Motor neuron (in vitro differentiated cells): ENCODE measurements at regions not wholly inside any gene's neighbourhood (a gene's known extent, or its start where the extent isn't known, plus 50 kb on each side); places are given as distances from the start of the nearest gene placed in this dataset.

Experiments
- ATAC-seq, 8 experiments: fragments of 200-7000 bp; cut with Tn5 transposase; replicated peaks in 6 of 8; 2 replicates each; pipeline ENCODE4 v1.8.0; 2021; ENCODE audit warnings: mild to moderate bottlenecking in 8 of 8, moderate library complexity in 8 of 8
- H3K27ac ChIP-seq, 2 donors: fragments of 250-450 bp; sonication (Bioruptor Pico); 2 replicates each; pipeline ENCODE4 v1.9.0; 2021; ENCODE audit warnings: antibody characterized with exemption in 2 of 2, mild to moderate bottlenecking in 2 of 2, moderate library complexity in 1 of 2
- H3K4me1 ChIP-seq, 2 donors: fragments of 250-450 bp; sonication (Bioruptor Pico); replicated peaks in 1 of 2; 2 replicates each; pipeline ENCODE4 v1.6.1; 2021; ENCODE audit warnings: antibody characterized with exemption in 2 of 2, mild to moderate bottlenecking in 2 of 2, moderate library complexity in 1 of 2
- H3K4me3 ChIP-seq, 5 donors: fragments of 250-450 bp; sonication (Bioruptor Pico); 2 replicates each; pipeline ENCODE4 v1.9.0; 2021; ENCODE audit warnings: antibody characterized with exemption in 5 of 5, mild to moderate bottlenecking in 5 of 5, moderate library complexity in 4 of 5
- WGBS, 10 experiments: fragments of 450-650 bp; shearing (Covaris generic); methylation state at CpG; one replicate each; pipeline ENCODE4 v1.0.0; 2022; 5-methylcytosine and 5-hydroxymethylcytosine counted together
- in situ Hi-C, 9 experiments: fragments of 400-800 bp; cut with MboI; loops; one replicate each; pipeline ENCODE4 v1.15.0; 2021; ENCODE audit warnings: low sequenced_read_pairs in 9 of 9, low pct_unique_long_range_greater_than_20kb in 2 of 9; ENCODE audit not compliant: unreplicated experiment in 9 of 9

DNA sequence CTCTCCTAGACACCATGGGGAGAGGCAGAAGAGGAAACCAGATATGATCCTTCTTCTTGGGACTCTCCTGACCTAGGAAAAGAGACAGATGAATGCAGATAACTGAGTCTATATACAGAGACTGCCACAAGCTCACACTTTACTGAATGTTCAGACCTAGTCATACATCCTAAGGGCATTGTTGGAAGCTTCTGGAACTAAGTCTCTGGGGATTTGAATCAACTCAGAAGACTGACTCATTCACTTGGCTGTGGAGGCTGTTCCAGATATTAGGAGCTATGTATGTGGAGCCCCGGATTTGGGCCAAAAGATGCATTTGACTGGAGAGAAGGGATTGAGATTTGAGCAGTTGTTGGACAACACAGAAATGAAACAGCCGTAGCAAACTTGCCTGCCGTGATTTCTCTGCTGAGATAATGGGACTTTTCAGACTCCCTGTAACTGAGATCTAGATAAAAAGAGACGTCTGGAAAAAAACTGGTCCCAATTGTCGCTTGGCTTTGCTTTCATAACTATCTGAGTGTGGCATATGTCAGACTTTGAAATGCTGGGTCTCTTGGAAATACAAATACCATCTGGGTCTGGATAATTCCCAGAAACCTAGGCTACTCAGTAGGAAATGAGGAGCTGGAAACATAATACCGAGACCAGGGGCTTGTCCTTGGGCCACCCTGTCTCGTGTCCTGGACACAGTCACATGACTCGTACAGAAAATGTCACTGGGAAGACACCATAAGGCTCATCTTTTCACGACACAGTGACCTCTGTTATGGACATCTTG lies 396.8 kb downstream of the NUAK1 start:
- no peak overlapping the region for H3K27ac ChIP-seq
- in situ Hi-C loops = no loop called here
- no peak overlapping the region for H3K4me3 ChIP-seq
- WGBS, 10 experiments = 20 to 90% (median 75%) methylated on average over 3 to 9 of the region's 9 CpGs; no CpG with 5 or more reads in 2 of the 10 experiments
- peak in 4 of 8 experiments; percentile 9 to 91 (median 56) for ATAC-seq
- peaks cover 24 to 39% of the 10 kb centered on the region in 2 donors for H3K4me1 ChIP-seq

GRCh38 chr12:105742567-105742874 lies 396.2 kb downstream of the NUAK1 start:
- 71 to 100% (median 100%) methylated on average over 1 of the region's 3 CpGs; no CpG with 5 or more reads in 5 of the 10 experiments for WGBS, 10 experiments
- Histone ChIP-seq H3K4me1 (peaks cover 18 to 36% of the 10 kb centered on the region in 2 donors), H3K4me3 (no peak overlapping the region), H3K27ac (no peak overlapping the region)
- ATAC-seq = peak in 2 of 8 experiments; percentile 43 to 83
- in situ Hi-C loops = no loop called here

DNA sequence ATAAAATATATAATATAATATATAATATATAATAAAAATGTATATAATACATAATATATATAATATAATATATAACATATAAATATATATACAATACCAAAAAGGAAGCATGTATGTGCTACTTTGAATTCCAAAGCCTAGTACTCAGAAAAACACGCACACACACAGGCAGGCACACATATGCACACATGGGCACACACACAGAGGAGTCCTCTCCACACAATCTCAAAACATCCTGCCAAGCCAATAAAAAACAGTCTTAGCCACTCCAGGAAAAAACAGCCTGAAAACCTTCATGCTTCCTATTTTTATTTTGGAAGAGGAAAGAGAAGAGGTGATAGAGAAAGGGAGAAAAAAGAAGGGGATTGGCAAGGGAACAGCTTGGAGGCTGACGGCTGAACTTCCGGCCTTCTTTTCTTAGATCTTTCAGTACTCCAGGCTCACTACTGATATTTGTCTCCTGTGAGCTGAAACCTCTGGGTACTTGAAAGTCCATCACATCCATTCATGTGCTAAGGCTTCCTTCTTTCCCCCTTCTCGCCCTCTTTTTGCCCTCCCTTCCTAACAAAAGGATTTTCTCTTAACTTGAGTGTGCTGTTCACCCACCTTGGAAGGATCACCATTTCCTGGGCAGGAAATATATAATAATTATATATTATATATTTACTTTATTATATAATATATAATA lies 394.2 kb downstream of the NUAK1 start:
- Histone ChIP-seq H3K4me1 (peaks cover 18 to 29% of the 10 kb centered on the region in 2 donors), H3K4me3 (no peak overlapping the region), H3K27ac (no peak overlapping the region)
- WGBS, 10 experiments = 17 to 100% (median 67%) methylated on average over 1 to 3 of the region's 4 CpGs; no CpG with 5 or more reads in 3 of the 10 experiments
- ATAC-seq = no peak
- in situ Hi-C loops = no loop called here

DNA sequence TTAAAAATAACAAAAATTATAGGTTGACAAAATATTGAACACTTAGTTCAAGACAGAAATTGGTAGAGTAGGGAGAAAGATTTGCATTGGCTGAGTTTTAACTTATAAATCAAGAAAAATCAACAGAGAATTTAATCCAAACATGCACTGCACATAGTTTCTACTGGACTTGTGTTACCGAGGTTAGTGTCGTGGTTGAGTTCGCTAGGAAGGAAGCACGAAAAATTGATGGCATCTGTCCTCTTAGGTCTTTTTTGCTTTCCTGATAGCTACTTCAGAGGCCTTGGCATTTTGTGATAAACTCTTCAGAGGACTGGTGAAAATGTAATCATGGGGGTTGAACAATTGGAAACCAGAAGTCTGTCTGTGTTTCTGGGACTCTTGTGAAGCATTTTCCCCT lies 392.9 kb downstream of the NUAK1 start:
- ATAC-seq = peak in 1 of 8 experiments; percentile 51
- Histone ChIP-seq H3K4me1 (peaks cover 7 to 16% of the 10 kb centered on the region in 2 donors), H3K27ac (no peak overlapping the region), H3K4me3 (no peak overlapping the region)
- in situ Hi-C loops = no loop called here
- 40 to 100% (median 92%) methylated on average over 2 to 4 of the region's 4 CpGs; no CpG with 5 or more reads in 1 of the 10 experiments for WGBS, 10 experiments

DNA sequence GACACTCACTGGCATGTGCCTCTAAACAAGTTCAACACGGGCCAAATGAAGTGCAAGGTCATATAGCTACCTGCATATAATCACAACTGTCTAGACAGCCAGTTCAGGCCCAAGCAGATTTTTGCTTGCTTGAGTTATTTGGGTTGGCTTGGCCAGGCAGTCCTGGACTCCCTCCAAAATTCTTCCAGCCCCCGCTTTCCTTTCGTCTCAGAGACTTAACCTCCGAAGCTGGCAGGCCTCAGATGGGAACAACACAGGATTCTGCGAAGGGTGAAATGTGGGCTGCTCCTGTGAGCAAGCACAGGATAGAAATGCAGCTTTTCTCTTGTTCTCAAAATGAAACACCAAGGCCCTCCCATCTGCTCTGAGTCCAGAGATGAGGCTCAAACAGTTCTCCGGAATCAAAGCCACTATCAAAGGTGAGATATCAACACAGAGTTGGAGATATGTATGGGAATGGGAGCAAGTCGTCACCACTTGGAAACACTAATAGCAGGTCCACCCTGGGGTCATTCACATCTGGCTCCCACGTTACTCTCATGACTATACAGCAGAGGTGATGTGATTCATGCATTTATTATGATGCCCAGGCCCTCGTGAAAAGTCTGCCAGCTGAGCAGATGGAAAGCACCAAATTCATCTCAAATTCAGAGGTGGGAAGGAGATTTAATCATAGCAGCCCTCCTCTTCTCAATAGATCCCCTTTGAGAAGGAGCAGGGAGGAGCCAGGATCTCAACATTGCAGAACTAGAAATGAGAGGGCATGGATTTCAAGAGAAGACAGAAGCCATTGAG lies 389.8 kb downstream of the NUAK1 start:
- H3K4me3 ChIP-seq = no peak overlapping the region
- H3K4me1 ChIP-seq = peaks cover 0 to under 1% of the 10 kb centered on the region in 2 donors
- 40 to 100% (median 70%) methylated on average over 1 to 9 of the region's 9 CpGs; no CpG with 5 or more reads in 2 of the 10 experiments for WGBS, 10 experiments
- peak in 1 of 8 experiments; percentile 43 for ATAC-seq
- in situ Hi-C loops = no loop called here
- H3K27ac ChIP-seq = no peak overlapping the region

- in situ Hi-C loops = no loop called here
- H3K4me1 ChIP-seq = no peaks in the 10 kb centered on the region
- no peak overlapping the region for H3K27ac ChIP-seq
- no peak for ATAC-seq
- H3K4me3 ChIP-seq = no peak overlapping the region
- 51 to 100% (median 100%) methylated on average over 1 to 2 of the region's 2 CpGs; no CpG with 5 or more reads in 7 of the 10 experiments for WGBS, 10 experiments
Observed at GRCh38 chr12:105750096-105750495, 388.7 kb downstream of the NUAK1 start.

DNA sequence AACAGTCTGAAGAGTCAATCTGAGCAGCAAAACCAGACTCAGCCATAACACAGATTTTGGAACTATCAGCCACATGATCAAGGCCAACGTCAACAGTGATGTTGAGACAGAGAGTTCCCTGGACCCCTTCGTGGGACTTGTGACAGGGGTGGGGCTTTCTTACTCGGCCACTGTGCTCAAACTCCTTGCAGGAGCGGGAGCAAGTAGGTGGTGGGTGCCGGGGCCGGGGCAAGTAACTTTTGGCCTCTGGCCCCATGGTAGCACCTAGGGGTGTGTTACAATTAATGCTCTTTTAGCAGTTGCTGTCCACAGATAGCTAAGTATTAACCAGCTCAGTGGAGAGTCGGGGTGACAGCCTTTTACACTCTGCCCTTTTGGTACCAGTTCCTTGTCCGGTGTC lies 384.4 kb downstream of the NUAK1 start:
- in situ Hi-C loops = no loop called here
- WGBS, 10 experiments = 52 to 93% (median 80%) methylated on average over 2 to 6 of the region's 8 CpGs; no CpG with 5 or more reads in 5 of the 10 experiments
- Histone ChIP-seq H3K4me3 (no peak overlapping the region), H3K27ac (no peak overlapping the region), H3K4me1 (no peaks in the 10 kb centered on the region)
- ATAC-seq = no peak

DNA sequence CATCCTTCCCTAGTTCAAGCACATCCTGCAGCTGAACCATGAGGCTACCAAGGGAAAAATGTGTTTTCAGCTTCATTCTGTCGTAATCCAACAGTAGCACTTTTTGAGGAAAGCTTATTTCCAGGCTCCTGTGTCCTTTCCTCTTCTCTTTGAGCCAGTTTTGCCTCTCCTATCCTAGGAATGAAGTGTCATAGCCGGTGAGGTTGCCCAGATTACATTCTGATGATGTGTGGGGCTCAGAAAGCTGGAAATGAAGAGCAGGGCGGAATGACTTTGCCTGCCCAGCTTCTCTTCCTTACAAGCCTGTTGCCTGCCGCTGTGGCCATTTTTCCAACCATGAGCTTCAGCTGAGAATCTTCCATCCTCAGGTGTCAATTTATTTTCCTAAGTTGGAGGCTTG lies 381.8 kb downstream of the NUAK1 start:
- Histone ChIP-seq H3K4me3 (no peak overlapping the region), H3K27ac (no peak overlapping the region), H3K4me1 (no peaks in the 10 kb centered on the region)
- in situ Hi-C loops = no loop called here
- ATAC-seq = no peak
- 21 to 94% (median 82%) methylated on average over 1 to 4 of the region's 4 CpGs; no CpG with 5 or more reads in 2 of the 10 experiments for WGBS, 10 experiments

DNA sequence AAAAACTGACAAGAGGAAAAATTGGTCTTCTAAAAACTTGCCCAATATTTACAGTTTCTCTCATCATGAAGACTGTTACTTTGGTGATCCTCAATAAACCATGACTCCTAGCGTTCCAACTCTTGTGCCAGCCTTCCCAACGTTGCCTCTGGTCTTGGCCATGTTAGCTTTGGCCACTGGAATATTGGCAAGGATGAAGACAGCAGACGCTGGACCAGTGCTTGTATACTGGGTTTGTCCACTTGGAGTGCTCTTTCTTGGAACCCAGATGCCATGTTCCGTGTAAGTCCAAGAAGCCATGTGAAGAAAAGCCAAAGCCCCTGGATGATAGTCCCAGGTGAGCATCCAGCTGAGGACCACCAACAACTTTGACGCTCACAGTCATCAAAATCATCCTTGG lies 379.6 kb downstream of the NUAK1 start:
- H3K27ac ChIP-seq = no peak overlapping the region
- H3K4me3 ChIP-seq = no peak overlapping the region
- in situ Hi-C loops = no loop called here
- WGBS, 10 experiments = 38 to 100% (median 88%) methylated on average over 1 to 5 of the region's 5 CpGs; no CpG with 5 or more reads in 1 of the 10 experiments
- H3K4me1 ChIP-seq = no peaks in the 10 kb centered on the region
- ATAC-seq = peak in 1 of 8 experiments; percentile 69

DNA sequence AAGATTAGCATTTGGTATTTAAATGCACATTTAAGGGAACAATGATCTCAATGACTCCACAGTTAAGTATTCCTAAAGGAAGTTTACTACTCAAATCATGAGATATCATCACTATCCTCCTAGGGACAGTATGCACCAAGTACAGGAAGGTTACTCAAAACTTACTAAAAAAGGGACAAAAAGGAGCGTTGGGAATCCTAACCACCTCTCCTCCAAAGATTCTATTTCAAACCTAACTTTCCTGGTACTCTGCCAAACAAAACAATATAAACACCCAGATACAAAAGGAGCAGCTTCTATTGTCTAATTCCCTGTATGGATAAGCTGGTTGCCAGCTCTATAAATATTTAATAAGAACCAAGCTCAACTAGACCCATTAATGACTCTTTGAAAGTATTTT lies 377.7 kb downstream of the NUAK1 start:
- ATAC-seq = peak in 1 of 8 experiments; percentile 38
- in situ Hi-C loops = no loop called here
- 13 to 91% (median 63%) methylated on average over 1 of the region's 1 CpG; no CpG with 5 or more reads in 2 of the 10 experiments for WGBS, 10 experiments
- Histone ChIP-seq H3K4me3 (no peak overlapping the region), H3K27ac (no peak overlapping the region), H3K4me1 (no peaks in the 10 kb centered on the region)

GRCh38 chr12:105764216-105764835 lies 374.4 kb downstream of the NUAK1 start:
- in situ Hi-C loops = no loop called here
- ATAC-seq = no peak
- 20 to 100% (median 77%) methylated on average over 1 to 10 of the region's 10 CpGs for WGBS, 10 experiments
- no peak overlapping the region for H3K4me3 ChIP-seq
- no peak overlapping the region for H3K27ac ChIP-seq
- H3K4me1 ChIP-seq = no peaks in the 10 kb centered on the region

DNA sequence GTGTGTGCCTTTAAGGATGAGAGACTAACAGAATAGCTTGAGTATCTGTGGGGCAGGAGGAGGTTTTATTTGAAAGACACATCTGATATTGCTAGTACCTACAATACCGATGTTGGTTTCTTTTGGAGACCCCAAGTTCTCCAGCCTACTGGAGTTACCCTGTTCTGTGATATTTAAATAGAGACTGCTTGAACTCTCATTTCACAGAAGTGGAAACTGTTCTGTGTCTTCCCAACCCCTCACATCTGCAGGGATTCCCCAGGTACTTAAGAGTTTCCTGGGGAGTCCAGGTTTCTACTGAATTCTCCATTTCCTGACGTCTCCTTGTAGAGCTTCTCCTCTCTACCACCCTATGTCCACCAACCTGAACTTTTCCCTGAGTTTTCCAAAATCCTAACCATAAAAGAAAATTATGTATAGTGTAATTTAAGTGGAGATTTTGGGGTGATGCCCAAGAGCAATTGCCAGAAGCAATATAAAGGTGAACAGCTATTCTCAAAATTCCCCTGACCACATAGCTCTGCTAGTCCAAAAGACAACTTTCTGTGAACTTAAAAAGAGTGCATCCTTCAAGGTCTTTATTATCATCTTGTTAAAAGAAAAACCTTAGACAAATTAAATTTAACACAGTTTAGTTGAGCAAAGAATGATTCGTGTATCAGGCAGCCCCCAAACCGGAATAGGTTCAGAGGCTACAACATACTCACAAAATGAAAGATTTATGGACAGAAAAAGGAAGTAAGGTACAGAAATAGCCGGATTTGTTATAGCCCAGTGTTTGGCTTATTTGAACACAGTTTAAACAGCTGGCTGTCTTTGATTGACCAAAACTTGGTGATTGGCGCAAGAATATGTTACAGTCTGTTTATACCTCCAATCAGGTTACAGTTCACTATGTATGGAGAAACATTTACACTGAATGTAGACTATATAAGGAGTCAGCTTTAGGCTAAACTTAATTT lies 373.4 kb downstream of the NUAK1 start:
- Histone ChIP-seq H3K27ac (no peak overlapping the region), H3K4me3 (no peak overlapping the region), H3K4me1 (peaks cover 0 to 5% of the 10 kb centered on the region in 2 donors)
- no peak for ATAC-seq
- in situ Hi-C loops = no loop called here
- 20 to 100% (median 75%) methylated on average over 1 to 5 of the region's 6 CpGs; no CpG with 5 or more reads in 1 of the 10 experiments for WGBS, 10 experiments
